Smooth muscle cell (in vitro differentiated cells): ENCODE measurements at regions not wholly inside any gene's neighbourhood (a gene's known extent, or its start where the extent isn't known, plus 50 kb on each side); places are given as distances from the start of the nearest gene placed in this dataset.
"Not testable (repeated sequence)": the region's sequence is repeated elsewhere in the genome, so short reads cannot be mapped to it uniquely, and the experiment has no call there.

ENCODE experiments used
- DNase-seq: peaks from one replicate; lab custom pipeline; 2025; ENCODE audit not compliant: unreplicated experiment; lab: John Stamatoyannopoulos, UW
- H2AFZ ChIP-seq: fragments of 200-600 bp; sonication (generic); 2 replicates; pipeline ENCODE4 v1.6.0; 2016; ENCODE audit warnings: antibody characterized with exemption, low read depth, mild to moderate bottlenecking
- H3F3A ChIP-seq: fragments of 200-600 bp; sonication (generic); 2 replicates; pipeline ENCODE4 v1.6.0; 2017; ENCODE audit warnings: antibody characterized with exemption, low read depth
- H3K27ac ChIP-seq: fragments of 200-600 bp; sonication (generic); 2 replicates; pipeline ENCODE4 v1.5.1; 2016; ENCODE audit warnings: low read depth, mild to moderate bottlenecking
- H3K27me3 ChIP-seq: fragments of 200-600 bp; sonication (generic); 2 replicates; pipeline ENCODE4 v1.6.1; 2016; ENCODE audit warnings: low read depth, mild to moderate bottlenecking
- H3K36me3 ChIP-seq: fragments of 200-600 bp; sonication (generic); 2 replicates; pipeline ENCODE4 v1.5.1; 2016; ENCODE audit warnings: low read depth
- H3K4me1 ChIP-seq: fragments of 200-600 bp; sonication (generic); 2 replicates; pipeline ENCODE4 v1.5.1; 2016; ENCODE audit warnings: low read depth
- H3K4me2 ChIP-seq: fragments of 200-600 bp; sonication (generic); 2 replicates; pipeline ENCODE4 v1.6.0; 2016; ENCODE audit warnings: mild to moderate bottlenecking
- H3K4me3 ChIP-seq: fragments of 200-600 bp; sonication (generic); 2 replicates; pipeline ENCODE4 v1.5.1; 2016; ENCODE audit warnings: mild to moderate bottlenecking
- H3K79me2 ChIP-seq: fragments of 200-600 bp; sonication (generic); 2 replicates; pipeline ENCODE4 v1.6.0; 2016; ENCODE audit warnings: low read depth, mild to moderate bottlenecking
- H3K9ac ChIP-seq: fragments of 200-600 bp; sonication (generic); 2 replicates; pipeline ENCODE4 v1.6.0; 2016; ENCODE audit warnings: low read depth
- H3K9me3 ChIP-seq: fragments of 200-600 bp; sonication (generic); replicated peaks from 2 replicates; pipeline ENCODE4 v1.5.1; 2016; ENCODE audit warnings: low read depth
- H4K20me1 ChIP-seq: fragments of 200-600 bp; sonication (generic); 2 replicates; pipeline ENCODE4 v1.6.0; 2016; ENCODE audit warnings: low read depth
- CTCF ChIP-seq: fragments of 200-600 bp; sonication (generic); IDR thresholded peaks from 2 replicates; pipeline ENCODE4 v1.5.1; 2017; ENCODE audit warnings: borderline replicate concordance, mild to moderate bottlenecking, antibody characterized with exemption; ENCODE audit not compliant: insufficient read depth, poor library complexity, severe bottlenecking
- WGBS: methylation state at CpG from one replicate; pipeline ENCODE4 v1.1.7; 2016; ENCODE audit warnings: low lambda C conversion rate; 5-methylcytosine and 5-hydroxymethylcytosine counted together

GRCh38 chr14:80278293-80279023, 67.2 kb upstream of the DIO2 start:
- Histone ChIP-seq H3K36me3 (no peaks in the 10 kb centered on the region), H3K79me2 (no peaks in the 10 kb centered on the region), H3K27me3 (no peaks in the 10 kb centered on the region), H3K4me3 (no peak overlapping the region), H3K4me1 (no peaks in the 10 kb centered on the region), H4K20me1 (no peaks in the 10 kb centered on the region), H3K9me3 (no peaks in the 10 kb centered on the region), H3K27ac (no peak overlapping the region), H3K9ac (no peak overlapping the region), H3K4me2 (no peak overlapping the region), H2AFZ (no peak overlapping the region), H3F3A (no peaks in the 10 kb centered on the region)
- TF ChIP-seq CTCF = no peak
- 98% methylated on average over 2 of the region's 2 CpGs for WGBS
- DNase-seq = no peak

GRCh38 chr14:80275208-80275850, 64.0 kb upstream of the DIO2 start:
- H3K9ac ChIP-seq = no peak overlapping the region
- no peak for DNase-seq
- H3K36me3 ChIP-seq = no peaks in the 10 kb centered on the region
- H4K20me1 ChIP-seq = no peaks in the 10 kb centered on the region
- H3K9me3 ChIP-seq = no peaks in the 10 kb centered on the region
- H3F3A ChIP-seq = no peaks in the 10 kb centered on the region
- H3K4me1 ChIP-seq = no peaks in the 10 kb centered on the region
- WGBS = 75% methylated on average over 3 of the region's 3 CpGs
- no peak overlapping the region for H2AFZ ChIP-seq
- H3K27me3 ChIP-seq = no peaks in the 10 kb centered on the region
- H3K79me2 ChIP-seq = no peaks in the 10 kb centered on the region
- TF ChIP-seq CTCF = no peak
- no peak overlapping the region for H3K27ac ChIP-seq
- H3K4me3 ChIP-seq = no peak overlapping the region
- no peak overlapping the region for H3K4me2 ChIP-seq

- 98% methylated on average over 2 of the region's 2 CpGs for WGBS
- H3K36me3 ChIP-seq, H3F3A ChIP-seq, DNase-seq, H3K4me2 ChIP-seq, H3K27me3 ChIP-seq, H4K20me1 ChIP-seq, H3K9me3 ChIP-seq, H3K9ac ChIP-seq, H3K27ac ChIP-seq, H3K4me3 ChIP-seq, H3K79me2 ChIP-seq, H2AFZ ChIP-seq, H3K4me1 ChIP-seq: not testable (repeated sequence)
These were observed 63.0 kb upstream of the DIO2 start for GRCh38 chr14:80274310-80274709.

- Histone ChIP-seq H3K9ac (no peak overlapping the region), H3K9me3 (no peaks in the 10 kb centered on the region), H3K4me1 (no peaks in the 10 kb centered on the region), H3K27me3 (no peaks in the 10 kb centered on the region), H2AFZ (no peak overlapping the region), H3K27ac (no peak overlapping the region), H3K4me3 (no peak overlapping the region), H3K36me3 (no peaks in the 10 kb centered on the region), H3F3A (no peaks in the 10 kb centered on the region), H4K20me1 (no peaks in the 10 kb centered on the region), H3K4me2 (no peak overlapping the region), H3K79me2 (no peaks in the 10 kb centered on the region)
- TF ChIP-seq CTCF = no peak
- WGBS = 92% methylated on average over 1 of the region's 1 CpG
- DNase-seq = no peak
These were observed 60.1 kb upstream of the DIO2 start for GRCh38 chr14:80271389-80271788.
